Vagina (tissue), 2 donors: ENCODE measurements at regions not wholly inside any gene's neighbourhood (a gene's known extent, or its start where the extent isn't known, plus 50 kb on each side); places are given as distances from the start of the nearest gene placed in this dataset.

Source experiments
- DNase-seq, 2 donors: peaks; one replicate each; pipeline ENCODE4 v3.0.0-alpha.2; 2017; ENCODE audit errors: extremely low spot score in 2 of 2
- H3K27ac ChIP-seq: fragments of 200-600 bp; sonication (generic); one replicate; pipeline ENCODE4 v1.5.1; 2019
- H3K27me3 ChIP-seq: fragments of 200-600 bp; sonication (generic); one replicate; pipeline ENCODE4 v1.5.1; 2019
- H3K36me3 ChIP-seq, 2 donors: fragments of 200-600 bp; sonication (generic); one replicate each; pipeline ENCODE4 v1.5.1; 2017 to 2019
- H3K4me1 ChIP-seq: fragments of 200-600 bp; sonication (generic); one replicate; pipeline ENCODE4 v1.5.1; 2019
- H3K4me3 ChIP-seq, 2 donors: fragments of 200-600 bp; sonication (generic); 1 replicate in 1 of 2; 2 replicates in 1 of 2; pipeline ENCODE4 v1.5.1; 2016 to 2019
- H3K9me3 ChIP-seq: fragments of 200-600 bp; sonication (generic); one replicate; pipeline ENCODE4 v1.5.1; 2019
- POLR2A ChIP-seq, 2 donors: fragments of 450-650 bp; IDR thresholded peaks; one replicate each; pipeline ENCODE4 v1.6.1; 2017; ENCODE audit warnings: antibody characterized with exemption in 2 of 2, mild to moderate bottlenecking in 2 of 2, moderate library complexity in 2 of 2
- POLR2AphosphoS5 ChIP-seq, 2 donors: sonication (generic); formaldehyde crosslinking; IDR thresholded peaks; one replicate each; pipeline ENCODE4 v1.9.0; 2017; ENCODE audit warnings: antibody characterized with exemption in 2 of 2, mild to moderate bottlenecking in 2 of 2, low read depth in 1 of 2; ENCODE audit not compliant: insufficient read depth in 1 of 2
- intact Hi-C: fragments of 100-400 bp; cut with DNase I; formaldehyde crosslinking; loops from one replicate; pipeline ENCODE4 v1.15.1; 2023
- TF ChIP-seq, protein P1 (sequence below), 3 experiments: fragments of 450-650 bp in 2 of 3; fragments of 200-600 bp in 1 of 3; sonication (generic) in 1 of 3; IDR thresholded peaks; one replicate each; pipeline ENCODE4 v1.5.1; 2017 to 2019; ENCODE audit warnings: antibody characterized with exemption in 3 of 3, mild to moderate bottlenecking in 2 of 3, moderate library complexity in 2 of 3

DNA sequence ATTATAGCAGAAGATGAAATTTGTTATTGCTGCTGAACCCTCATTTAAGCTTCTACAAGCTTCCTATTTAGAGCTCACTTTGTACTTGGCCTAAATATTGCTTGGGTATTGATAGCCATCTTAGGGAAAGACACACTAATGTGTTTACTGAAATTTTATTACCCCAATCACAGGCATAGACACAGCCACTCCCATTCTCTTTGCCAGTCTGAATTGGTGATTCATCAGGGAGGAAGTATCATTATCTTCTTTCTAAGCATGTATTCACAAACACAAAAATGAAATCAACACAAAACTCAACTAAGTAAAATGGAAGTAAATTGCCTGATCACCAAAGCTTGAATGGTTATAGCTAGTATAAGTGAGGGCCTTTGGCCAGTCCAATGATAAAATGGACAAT lies 666.3 kb downstream of the TSN start:
- TF ChIP-seq, protein P1, sequence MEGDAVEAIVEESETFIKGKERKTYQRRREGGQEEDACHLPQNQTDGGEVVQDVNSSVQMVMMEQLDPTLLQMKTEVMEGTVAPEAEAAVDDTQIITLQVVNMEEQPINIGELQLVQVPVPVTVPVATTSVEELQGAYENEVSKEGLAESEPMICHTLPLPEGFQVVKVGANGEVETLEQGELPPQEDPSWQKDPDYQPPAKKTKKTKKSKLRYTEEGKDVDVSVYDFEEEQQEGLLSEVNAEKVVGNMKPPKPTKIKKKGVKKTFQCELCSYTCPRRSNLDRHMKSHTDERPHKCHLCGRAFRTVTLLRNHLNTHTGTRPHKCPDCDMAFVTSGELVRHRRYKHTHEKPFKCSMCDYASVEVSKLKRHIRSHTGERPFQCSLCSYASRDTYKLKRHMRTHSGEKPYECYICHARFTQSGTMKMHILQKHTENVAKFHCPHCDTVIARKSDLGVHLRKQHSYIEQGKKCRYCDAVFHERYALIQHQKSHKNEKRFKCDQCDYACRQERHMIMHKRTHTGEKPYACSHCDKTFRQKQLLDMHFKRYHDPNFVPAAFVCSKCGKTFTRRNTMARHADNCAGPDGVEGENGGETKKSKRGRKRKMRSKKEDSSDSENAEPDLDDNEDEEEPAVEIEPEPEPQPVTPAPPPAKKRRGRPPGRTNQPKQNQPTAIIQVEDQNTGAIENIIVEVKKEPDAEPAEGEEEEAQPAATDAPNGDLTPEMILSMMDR (IDR thresholded peaks at IDR 0.05): no peak
- TF ChIP-seq POLR2AphosphoS5 (IDR thresholded peaks at IDR 0.05; ENCODE audit: insufficient read depth in 1 of 2, low read depth in 1 of 2) (no peak), POLR2A (IDR thresholded peaks at IDR 0.05) (no peak)
- Histone ChIP-seq H3K27me3 (no peaks in the 10 kb centered on the region), H3K4me1 (no peaks in the 10 kb centered on the region), H3K36me3 (no peaks in the 10 kb centered on the region), H3K9me3 (no peaks in the 10 kb centered on the region), H3K27ac (no peak overlapping the region), H3K4me3 (no peak overlapping the region)
- intact Hi-C loops: no loop called here
- DNase-seq: no peak

DNA sequence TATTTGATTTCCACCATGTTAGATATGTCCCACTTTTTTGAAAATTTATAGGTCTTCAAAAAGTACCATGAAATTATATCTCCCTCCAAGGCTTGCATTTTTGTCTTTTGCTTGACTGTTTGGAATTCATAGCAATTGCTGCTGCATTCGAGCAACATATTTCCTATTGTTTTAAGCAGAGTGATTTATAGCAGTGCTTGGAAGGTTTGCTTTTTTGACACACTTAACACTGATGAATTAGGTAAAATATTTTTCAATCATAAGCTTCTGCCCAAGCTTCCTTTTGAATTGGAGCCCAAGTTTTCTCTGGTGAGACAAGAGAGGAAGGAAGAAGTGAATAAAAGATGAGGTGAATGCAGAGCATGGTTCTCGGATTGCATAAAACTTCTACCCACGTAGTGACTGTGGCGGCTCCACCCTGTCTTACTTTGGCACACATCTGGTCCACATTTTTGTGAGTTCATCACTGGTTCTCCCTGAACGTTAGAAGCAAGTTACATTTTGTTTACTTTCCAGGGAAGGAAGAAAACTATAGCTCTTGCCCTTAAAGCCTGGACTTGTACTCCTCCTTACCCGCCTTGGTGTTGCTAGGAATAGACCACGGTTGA lies 667.0 kb downstream of the TSN start:
- intact Hi-C loops: no loop called here
- H3K9me3 ChIP-seq: no peaks in the 10 kb centered on the region
- no peak for DNase-seq
- H3K27ac ChIP-seq: no peak overlapping the region
- H3K27me3 ChIP-seq: no peaks in the 10 kb centered on the region
- H3K4me1 ChIP-seq: no peaks in the 10 kb centered on the region
- H3K36me3 ChIP-seq: no peaks in the 10 kb centered on the region
- TF ChIP-seq POLR2A (IDR thresholded peaks at IDR 0.05): no peak
- TF ChIP-seq POLR2AphosphoS5 (IDR thresholded peaks at IDR 0.05; ENCODE audit: insufficient read depth in 1 of 2, low read depth in 1 of 2): no peak
- TF ChIP-seq, protein P1 (IDR thresholded peaks at IDR 0.05): no peak
- H3K4me3 ChIP-seq: no peak overlapping the region

DNA sequence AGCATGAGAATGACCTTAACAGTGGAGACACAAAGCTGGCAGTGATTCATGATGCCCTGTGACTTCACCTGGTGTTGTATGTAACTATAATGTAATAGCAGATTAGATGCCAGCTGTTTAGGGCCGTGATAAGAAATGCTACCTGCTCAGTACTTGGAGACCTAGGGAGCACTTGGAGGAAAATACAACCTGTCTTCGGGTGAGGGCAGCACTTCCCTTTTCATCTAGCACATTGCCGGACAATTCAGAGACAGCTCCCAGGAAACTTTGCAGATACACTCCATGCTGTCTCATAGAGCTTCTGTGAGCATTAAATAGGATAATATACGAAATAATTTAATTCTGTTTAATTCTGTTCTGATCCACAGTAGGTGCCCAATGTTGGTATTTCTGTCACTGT lies 668.5 kb downstream of the TSN start:
- H3K36me3 ChIP-seq: no peaks in the 10 kb centered on the region
- intact Hi-C loops: no loop called here
- no peaks in the 10 kb centered on the region for H3K27me3 ChIP-seq
- H3K27ac ChIP-seq: no peak overlapping the region
- H3K4me3 ChIP-seq: no peak overlapping the region
- no peaks in the 10 kb centered on the region for H3K4me1 ChIP-seq
- TF ChIP-seq, protein P1 (IDR thresholded peaks at IDR 0.05): no peak
- TF ChIP-seq POLR2AphosphoS5 (IDR thresholded peaks at IDR 0.05; ENCODE audit: insufficient read depth in 1 of 2, low read depth in 1 of 2) (no peak), POLR2A (IDR thresholded peaks at IDR 0.05) (no peak)
- no peak for DNase-seq
- H3K9me3 ChIP-seq: no peaks in the 10 kb centered on the region

DNA sequence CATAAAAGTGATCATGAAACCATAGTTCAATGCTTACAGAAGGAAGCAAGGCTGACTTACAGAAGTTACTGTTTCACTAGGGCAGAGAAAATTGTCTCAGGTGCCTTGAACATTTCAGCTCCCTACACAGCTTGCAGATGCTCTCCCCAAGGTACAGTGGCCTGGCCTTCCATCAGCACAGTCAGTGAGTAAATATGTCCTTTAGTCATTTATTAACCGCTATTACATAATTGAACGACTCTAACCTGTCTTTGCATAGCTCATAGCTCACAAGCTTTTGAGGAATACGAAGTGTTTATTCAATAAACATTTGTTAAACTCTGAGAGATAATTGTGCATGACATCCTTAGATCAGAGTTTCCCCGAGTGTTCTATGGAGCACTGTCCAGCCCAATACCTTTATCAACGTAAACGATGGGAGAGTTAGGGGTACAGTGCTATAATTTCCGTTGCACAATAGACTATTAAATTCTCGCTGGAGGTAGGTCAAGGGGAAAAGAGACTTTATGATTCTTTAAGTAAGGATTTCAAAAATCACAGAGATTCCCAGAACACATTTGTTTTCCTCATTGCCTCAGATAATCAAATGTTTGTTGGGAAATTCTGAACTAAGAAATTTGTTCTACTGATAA lies 677.8 kb downstream of the TSN start:
- TF ChIP-seq POLR2AphosphoS5 (IDR thresholded peaks at IDR 0.05; ENCODE audit: insufficient read depth in 1 of 2, low read depth in 1 of 2) (no peak), POLR2A (IDR thresholded peaks at IDR 0.05) (no peak)
- TF ChIP-seq, protein P1 (IDR thresholded peaks at IDR 0.05): no peak
- Histone ChIP-seq H3K27me3 (no peaks in the 10 kb centered on the region), H3K36me3 (no peaks in the 10 kb centered on the region), H3K27ac (no peak overlapping the region), H3K9me3 (no peaks in the 10 kb centered on the region), H3K4me1 (no peaks in the 10 kb centered on the region), H3K4me3 (no peak overlapping the region)
- intact Hi-C loops: no loop called here
- no peak for DNase-seq

DNA sequence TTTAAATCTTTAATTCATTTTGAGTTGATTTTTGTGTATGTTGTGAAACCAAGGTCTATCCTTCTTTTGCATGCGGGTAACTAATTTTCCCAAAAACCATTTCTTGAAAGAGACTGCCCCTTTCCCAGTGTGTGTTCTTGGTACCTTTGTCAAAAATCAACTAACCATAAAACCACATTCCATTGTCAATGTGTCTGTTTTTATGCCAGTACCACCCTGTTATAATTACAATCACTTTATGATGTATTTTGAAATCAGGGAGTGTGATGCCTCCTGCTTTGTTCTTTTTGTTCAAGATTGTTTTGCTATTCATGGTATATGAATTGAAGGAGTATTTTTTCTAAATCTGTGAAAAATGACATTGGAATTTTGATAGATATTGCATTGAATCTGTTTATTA lies 689.6 kb downstream of the TSN start:
- H3K9me3 ChIP-seq: no peaks in the 10 kb centered on the region
- DNase-seq: no peak
- H3K4me3 ChIP-seq: no peak overlapping the region
- intact Hi-C loops: no loop called here
- no peaks in the 10 kb centered on the region for H3K4me1 ChIP-seq
- no peaks in the 10 kb centered on the region for H3K27me3 ChIP-seq
- TF ChIP-seq, protein P1 (IDR thresholded peaks at IDR 0.05): no peak
- TF ChIP-seq POLR2A (IDR thresholded peaks at IDR 0.05) (no peak), POLR2AphosphoS5 (IDR thresholded peaks at IDR 0.05; ENCODE audit: insufficient read depth in 1 of 2, low read depth in 1 of 2) (no peak)
- H3K36me3 ChIP-seq: no peaks in the 10 kb centered on the region
- H3K27ac ChIP-seq: no peak overlapping the region
